ENCODE measurements at regions not wholly inside any gene's neighbourhood (a gene's known extent, or its start where the extent isn't known, plus 50 kb on each side); places are given as distances from the start of the nearest gene placed in this dataset.

GRCh38 chr5:175388531-175388930 lies 55.5 kb downstream of the DRD1 start:
- DNase-seq (ENCODE audit: low read depth in 4 of 6, low spot score in 6 of 6) = no peak

GRCh38 chr5:175387144-175387543 lies 56.8 kb downstream of the DRD1 start:
- WGBS (ENCODE audit: insufficient coverage) = 80% methylated on average over 1 of the region's 2 CpGs

More at GRCh38 chr5:175388531-175388930, 55.5 kb downstream of the DRD1 start:
- Histone ChIP-seq H3K27me3 (ENCODE audit: control insufficient read depth, insufficient read depth, low read length) (no peaks in the 10 kb centered on the region), H3K4me1 (ENCODE audit: control insufficient read depth, insufficient read depth, low read length) (no peaks in the 10 kb centered on the region), H3K9me3 (ENCODE audit: control insufficient read depth, insufficient read depth, low read length) (no peaks in the 10 kb centered on the region), H3K36me3 (ENCODE audit: control insufficient read depth, insufficient read depth, low read length) (no peaks in the 10 kb centered on the region), H3K27ac (ENCODE audit: low read depth, low read length) (no peak overlapping the region), H3K4me3 (ENCODE audit: low read depth, low read length) (no peak overlapping the region)
- WGBS (ENCODE audit: insufficient coverage) = 83% methylated on average over 4 of the region's 5 CpGs

GRCh38 chr5:175386526-175386925 lies 57.5 kb downstream of the DRD1 start:
- H3K36me3 ChIP-seq (ENCODE audit: control insufficient read depth, insufficient read depth, low read length) = no peaks in the 10 kb centered on the region
- no peak overlapping the region for H3K27ac ChIP-seq (ENCODE audit: low read depth, low read length)
- no peak for DNase-seq (ENCODE audit: low read depth in 4 of 6, low spot score in 6 of 6)
- no peaks in the 10 kb centered on the region for H3K27me3 ChIP-seq (ENCODE audit: control insufficient read depth, insufficient read depth, low read length)
- no peaks in the 10 kb centered on the region for H3K9me3 ChIP-seq (ENCODE audit: control insufficient read depth, insufficient read depth, low read length)
- H3K4me1 ChIP-seq (ENCODE audit: control insufficient read depth, insufficient read depth, low read length) = no peaks in the 10 kb centered on the region
- no peak overlapping the region for H3K4me3 ChIP-seq (ENCODE audit: low read depth, low read length)
- 93% methylated on average over 2 of the region's 2 CpGs for WGBS (ENCODE audit: insufficient coverage)

More at GRCh38 chr5:175387144-175387543, 56.8 kb downstream of the DRD1 start:
- no peak for DNase-seq (ENCODE audit: low read depth in 4 of 6, low spot score in 6 of 6)
- H3K9me3 ChIP-seq (ENCODE audit: control insufficient read depth, insufficient read depth, low read length) = no peaks in the 10 kb centered on the region
- H3K4me1 ChIP-seq (ENCODE audit: control insufficient read depth, insufficient read depth, low read length) = no peaks in the 10 kb centered on the region
- H3K4me3 ChIP-seq (ENCODE audit: low read depth, low read length) = no peak overlapping the region
- H3K27ac ChIP-seq (ENCODE audit: low read depth, low read length) = no peak overlapping the region
- H3K27me3 ChIP-seq (ENCODE audit: control insufficient read depth, insufficient read depth, low read length) = no peaks in the 10 kb centered on the region
- H3K36me3 ChIP-seq (ENCODE audit: control insufficient read depth, insufficient read depth, low read length) = no peaks in the 10 kb centered on the region

GRCh38 chr5:175385691-175386362 lies 58.2 kb downstream of the DRD1 start:
- no peaks in the 10 kb centered on the region for H3K27me3 ChIP-seq (ENCODE audit: control insufficient read depth, insufficient read depth, low read length)
- H3K4me3 ChIP-seq (ENCODE audit: low read depth, low read length) = no peak overlapping the region
- H3K27ac ChIP-seq (ENCODE audit: low read depth, low read length) = no peak overlapping the region

GRCh38 chr5:175384724-175385552 lies 59.0 kb downstream of the DRD1 start:
- H3K9me3 ChIP-seq (ENCODE audit: control insufficient read depth, insufficient read depth, low read length) = no peaks in the 10 kb centered on the region
- H3K27ac ChIP-seq (ENCODE audit: low read depth, low read length) = no peak overlapping the region
- no peak for DNase-seq (ENCODE audit: low read depth in 4 of 6, low spot score in 6 of 6)
- 100% methylated on average over 1 of the region's 2 CpGs for WGBS (ENCODE audit: insufficient coverage)
- no peaks in the 10 kb centered on the region for H3K36me3 ChIP-seq (ENCODE audit: control insufficient read depth, insufficient read depth, low read length)
- no peak overlapping the region for H3K4me3 ChIP-seq (ENCODE audit: low read depth, low read length)
- no peaks in the 10 kb centered on the region for H3K4me1 ChIP-seq (ENCODE audit: control insufficient read depth, insufficient read depth, low read length)
- no peaks in the 10 kb centered on the region for H3K27me3 ChIP-seq (ENCODE audit: control insufficient read depth, insufficient read depth, low read length)

More at GRCh38 chr5:175385691-175386362, 58.2 kb downstream of the DRD1 start:
- H3K4me1 ChIP-seq (ENCODE audit: control insufficient read depth, insufficient read depth, low read length) = no peaks in the 10 kb centered on the region
- H3K36me3 ChIP-seq (ENCODE audit: control insufficient read depth, insufficient read depth, low read length) = no peaks in the 10 kb centered on the region
- peak in 3 of 6 donors; percentile 58 to 78 (median 75) for DNase-seq (ENCODE audit: low read depth in 4 of 6, low spot score in 6 of 6)
- 33% methylated on average over 1 of the region's 9 CpGs for WGBS (ENCODE audit: insufficient coverage)
- H3K9me3 ChIP-seq (ENCODE audit: control insufficient read depth, insufficient read depth, low read length) = no peaks in the 10 kb centered on the region

- Histone ChIP-seq H3K9me3 (ENCODE audit: control insufficient read depth, insufficient read depth, low read length) (no peaks in the 10 kb centered on the region), H3K4me1 (ENCODE audit: control insufficient read depth, insufficient read depth, low read length) (no peaks in the 10 kb centered on the region), H3K27me3 (ENCODE audit: control insufficient read depth, insufficient read depth, low read length) (no peaks in the 10 kb centered on the region), H3K36me3 (ENCODE audit: control insufficient read depth, insufficient read depth, low read length) (no peaks in the 10 kb centered on the region), H3K27ac (ENCODE audit: low read depth, low read length) (no peak overlapping the region), H3K4me3 (ENCODE audit: low read depth, low read length) (no peak overlapping the region)
- DNase-seq (ENCODE audit: low read depth in 4 of 6, low spot score in 6 of 6) = peak in 4 of 6 donors; percentile 45 to 82 (median 62)
- WGBS (ENCODE audit: insufficient coverage) = no CpG with 5 or more reads among the region's 4 CpGs
Observed at GRCh38 chr5:175383350-175383749, 60.6 kb downstream of the DRD1 start.

- WGBS (ENCODE audit: insufficient coverage) = no CpG with 5 or more reads among the region's 1 CpG
- H3K4me1 ChIP-seq (ENCODE audit: control insufficient read depth, insufficient read depth, low read length) = no peaks in the 10 kb centered on the region
- no peak overlapping the region for H3K4me3 ChIP-seq (ENCODE audit: low read depth, low read length)
- no peak for DNase-seq (ENCODE audit: low read depth in 4 of 6, low spot score in 6 of 6)
- H3K27ac ChIP-seq (ENCODE audit: low read depth, low read length) = no peak overlapping the region
- H3K27me3 ChIP-seq (ENCODE audit: control insufficient read depth, insufficient read depth, low read length) = no peaks in the 10 kb centered on the region
- no peaks in the 10 kb centered on the region for H3K9me3 ChIP-seq (ENCODE audit: control insufficient read depth, insufficient read depth, low read length)
- no peaks in the 10 kb centered on the region for H3K36me3 ChIP-seq (ENCODE audit: control insufficient read depth, insufficient read depth, low read length)
Observed at GRCh38 chr5:175382171-175382570, 61.8 kb downstream of the DRD1 start.

GRCh38 chr5:175381130-175381529 lies 62.9 kb downstream of the DRD1 start:
- H3K27me3 ChIP-seq (ENCODE audit: control insufficient read depth, insufficient read depth, low read length) = no peaks in the 10 kb centered on the region
- H3K4me1 ChIP-seq (ENCODE audit: control insufficient read depth, insufficient read depth, low read length) = no peaks in the 10 kb centered on the region

GRCh38 chr5:175380701-175381100 lies 63.3 kb downstream of the DRD1 start:
- Histone ChIP-seq H3K36me3 (ENCODE audit: control insufficient read depth, insufficient read depth, low read length) (no peaks in the 10 kb centered on the region), H3K4me1 (ENCODE audit: control insufficient read depth, insufficient read depth, low read length) (no peaks in the 10 kb centered on the region), H3K4me3 (ENCODE audit: low read depth, low read length) (no peak overlapping the region), H3K9me3 (ENCODE audit: control insufficient read depth, insufficient read depth, low read length) (no peaks in the 10 kb centered on the region), H3K27me3 (ENCODE audit: control insufficient read depth, insufficient read depth, low read length) (no peaks in the 10 kb centered on the region), H3K27ac (ENCODE audit: low read depth, low read length) (no peak overlapping the region)
- no CpG with 5 or more reads among the region's 2 CpGs for WGBS (ENCODE audit: insufficient coverage)
- DNase-seq (ENCODE audit: low read depth in 4 of 6, low spot score in 6 of 6) = no peak

More at GRCh38 chr5:175381130-175381529, 62.9 kb downstream of the DRD1 start:
- H3K36me3 ChIP-seq (ENCODE audit: control insufficient read depth, insufficient read depth, low read length) = no peaks in the 10 kb centered on the region
- 53% methylated on average over 3 of the region's 4 CpGs for WGBS (ENCODE audit: insufficient coverage)
- no peak overlapping the region for H3K27ac ChIP-seq (ENCODE audit: low read depth, low read length)
- H3K9me3 ChIP-seq (ENCODE audit: control insufficient read depth, insufficient read depth, low read length) = no peaks in the 10 kb centered on the region
- no peak overlapping the region for H3K4me3 ChIP-seq (ENCODE audit: low read depth, low read length)
- DNase-seq (ENCODE audit: low read depth in 4 of 6, low spot score in 6 of 6) = no peak

All from spinal cord (tissue), 9 donors.